MM.1S (cell line): ENCODE measurements at regions not wholly inside any gene's neighbourhood (a gene's known extent, or its start where the extent isn't known, plus 50 kb on each side); places are given as distances from the start of the nearest gene placed in this dataset.

Source experiments
- DNase-seq: peaks from one replicate; pipeline ENCODE4 v3.0.0-alpha.2; 2015
- H2AFZ ChIP-seq: fragments of 300-600 bp; sonication (generic); 2 replicates; pipeline ENCODE4 v1.6.0; 2016; ENCODE audit warnings: antibody characterized with exemption, low read length
- H3F3A ChIP-seq: fragments of 300-600 bp; sonication (generic); 2 replicates; pipeline ENCODE4 v1.6.1; 2016; ENCODE audit warnings: mild to moderate bottlenecking, antibody characterized with exemption, low read length, moderate library complexity, mixed read lengths; ENCODE audit not compliant: insufficient read depth
- H3K27ac ChIP-seq: fragments of 300-600 bp; sonication (generic); 2 replicates; pipeline ENCODE4 v1.5.1; 2016; ENCODE audit warnings: mild to moderate bottlenecking, low read length
- H3K27me3 ChIP-seq: fragments of 300-600 bp; sonication (generic); replicated peaks from 2 replicates; pipeline ENCODE4 v1.6.0; 2016; ENCODE audit warnings: low read length; ENCODE audit not compliant: insufficient read depth
- H3K36me3 ChIP-seq: fragments of 300-600 bp; sonication (generic); replicated peaks from 2 replicates; pipeline ENCODE4 v1.6.1; 2016; ENCODE audit warnings: mild to moderate bottlenecking, low read length, mixed read lengths; ENCODE audit not compliant: insufficient read depth
- H3K4me1 ChIP-seq: fragments of 300-600 bp; sonication (generic); 2 replicates; pipeline ENCODE4 v1.6.1; 2016; ENCODE audit warnings: low read length, mixed read lengths
- H3K4me2 ChIP-seq: fragments of 300-600 bp; sonication (generic); 2 replicates; pipeline ENCODE4 v1.6.0; 2016; ENCODE audit warnings: low read depth, low read length
- H3K4me3 ChIP-seq: fragments of 300-600 bp; sonication (generic); 2 replicates; pipeline ENCODE4 v1.5.1; 2016; ENCODE audit warnings: low read length, mixed read lengths
- H3K79me2 ChIP-seq: fragments of 300-600 bp; sonication (generic); 2 replicates; pipeline ENCODE4 v1.6.1; 2016; ENCODE audit warnings: mixed run types, low read length, mixed read lengths
- H3K9ac ChIP-seq: fragments of 300-600 bp; sonication (generic); 2 replicates; pipeline ENCODE4 v1.6.1; 2016; ENCODE audit warnings: low read length, mixed read lengths
- H3K9me2 ChIP-seq: fragments of 300-600 bp; sonication (generic); replicated peaks from 2 replicates; pipeline ENCODE4 v1.6.1; 2016; ENCODE audit warnings: mild to moderate bottlenecking, low read length, mixed read lengths; ENCODE audit not compliant: insufficient read depth
- H3K9me3 ChIP-seq: fragments of 300-600 bp; sonication (generic); replicated peaks from 2 replicates; pipeline ENCODE4 v1.6.1; 2016; ENCODE audit warnings: mild to moderate bottlenecking, low read length, mixed read lengths; ENCODE audit not compliant: insufficient read depth
- H4K20me1 ChIP-seq: fragments of 300-600 bp; sonication (generic); 2 replicates; pipeline ENCODE4 v1.6.1; 2016; ENCODE audit warnings: mild to moderate bottlenecking, low read length, moderate library complexity, mixed read lengths; ENCODE audit not compliant: insufficient read depth
- EZH2 ChIP-seq: fragments of 300-600 bp; sonication (generic); optimal IDR thresholded peaks from 2 replicates; pipeline ENCODE3; 2017; ENCODE audit warnings: low read depth, mild to moderate bottlenecking, antibody characterized with exemption, low read length, mixed read lengths
- EZH2phosphoT487 ChIP-seq: fragments of 300-600 bp; sonication (generic); IDR thresholded peaks from 2 replicates; pipeline ENCODE4 v1.6.1; 2018; ENCODE audit warnings: antibody characterized with exemption, low read length
- TF ChIP-seq, protein P1 (sequence below): fragments of 300-600 bp; sonication (generic); IDR thresholded peaks from 2 replicates; pipeline ENCODE4 v1.5.1; 2016; ENCODE audit warnings: antibody characterized with exemption, low read length, mixed read lengths

DNA sequence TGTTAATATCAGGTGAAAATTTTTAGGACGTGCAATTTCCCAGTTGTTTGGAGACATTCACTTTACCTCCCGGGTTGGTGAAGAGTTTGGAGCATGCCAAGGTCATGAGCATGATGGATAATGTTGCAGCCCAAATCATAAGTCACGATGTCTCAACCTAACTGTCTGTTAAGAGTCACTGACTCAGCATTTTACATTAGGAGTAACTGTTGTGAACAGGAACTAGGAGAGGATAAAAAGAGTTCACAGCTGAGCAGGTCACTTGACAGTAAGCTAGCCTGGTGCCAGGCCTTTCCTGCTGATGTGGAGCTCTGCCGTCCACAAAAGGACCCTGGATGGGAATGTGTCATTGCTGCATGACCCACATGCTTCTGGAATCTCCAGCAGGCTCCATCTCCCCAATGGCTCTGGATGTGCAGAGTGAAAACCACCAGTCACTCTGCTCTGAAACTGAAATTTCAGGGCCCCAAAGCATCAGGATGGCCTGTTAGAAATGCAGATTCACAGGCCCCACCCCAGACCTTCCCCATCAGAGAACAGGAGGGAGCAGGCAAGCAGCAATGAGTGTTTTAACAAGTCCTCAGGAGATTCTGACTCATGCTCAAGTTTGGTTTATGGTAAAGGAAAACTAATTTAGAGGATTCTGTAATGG is 371.6 kb upstream of the MAF start:
- no peaks in the 10 kb centered on the region for H3K27me3 ChIP-seq
- no peak overlapping the region for H2AFZ ChIP-seq

DNA sequence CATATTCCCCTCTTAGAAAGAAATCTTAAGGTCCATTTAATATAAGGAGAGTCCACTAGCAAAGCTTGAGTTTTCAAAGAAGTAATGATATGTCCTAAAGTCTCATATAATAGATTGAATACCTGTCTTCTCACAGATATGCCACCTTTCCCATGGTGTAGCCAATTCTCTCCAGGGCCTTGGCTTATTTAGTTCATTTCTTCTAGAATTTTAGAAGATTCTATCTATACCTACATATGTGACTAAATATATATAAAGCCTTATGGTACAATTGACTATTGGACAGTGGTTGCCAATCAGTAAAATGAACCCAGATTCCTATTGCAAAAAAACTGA is 370.7 kb upstream of the MAF start:
- H3K4me3 ChIP-seq: no peak overlapping the region
- no peaks in the 10 kb centered on the region for H3F3A ChIP-seq
- H3K9ac ChIP-seq: no peak overlapping the region
- H3K9me3 ChIP-seq: no peaks in the 10 kb centered on the region
- no peak for TF ChIP-seq EZH2phosphoT487
- TF ChIP-seq EZH2: no peak
- TF ChIP-seq, protein P1, sequence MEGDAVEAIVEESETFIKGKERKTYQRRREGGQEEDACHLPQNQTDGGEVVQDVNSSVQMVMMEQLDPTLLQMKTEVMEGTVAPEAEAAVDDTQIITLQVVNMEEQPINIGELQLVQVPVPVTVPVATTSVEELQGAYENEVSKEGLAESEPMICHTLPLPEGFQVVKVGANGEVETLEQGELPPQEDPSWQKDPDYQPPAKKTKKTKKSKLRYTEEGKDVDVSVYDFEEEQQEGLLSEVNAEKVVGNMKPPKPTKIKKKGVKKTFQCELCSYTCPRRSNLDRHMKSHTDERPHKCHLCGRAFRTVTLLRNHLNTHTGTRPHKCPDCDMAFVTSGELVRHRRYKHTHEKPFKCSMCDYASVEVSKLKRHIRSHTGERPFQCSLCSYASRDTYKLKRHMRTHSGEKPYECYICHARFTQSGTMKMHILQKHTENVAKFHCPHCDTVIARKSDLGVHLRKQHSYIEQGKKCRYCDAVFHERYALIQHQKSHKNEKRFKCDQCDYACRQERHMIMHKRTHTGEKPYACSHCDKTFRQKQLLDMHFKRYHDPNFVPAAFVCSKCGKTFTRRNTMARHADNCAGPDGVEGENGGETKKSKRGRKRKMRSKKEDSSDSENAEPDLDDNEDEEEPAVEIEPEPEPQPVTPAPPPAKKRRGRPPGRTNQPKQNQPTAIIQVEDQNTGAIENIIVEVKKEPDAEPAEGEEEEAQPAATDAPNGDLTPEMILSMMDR: no peak
- no peak overlapping the region for H3K27ac ChIP-seq
- no peaks in the 10 kb centered on the region for H3K79me2 ChIP-seq
- no peaks in the 10 kb centered on the region for H3K36me3 ChIP-seq
- no peaks in the 10 kb centered on the region for H3K4me1 ChIP-seq
- H4K20me1 ChIP-seq: no peaks in the 10 kb centered on the region
- no peak overlapping the region for H2AFZ ChIP-seq
- no peaks in the 10 kb centered on the region for H3K27me3 ChIP-seq
- DNase-seq: no peak
- H3K9me2 ChIP-seq: no peaks in the 10 kb centered on the region
- no peak overlapping the region for H3K4me2 ChIP-seq

More for the DNA sequence above, 371.6 kb upstream of the MAF start:
- H3K4me1 ChIP-seq: no peaks in the 10 kb centered on the region
- no peak overlapping the region for H3K4me3 ChIP-seq
- H4K20me1 ChIP-seq: no peaks in the 10 kb centered on the region
- no peaks in the 10 kb centered on the region for H3K36me3 ChIP-seq
- H3K27ac ChIP-seq: no peak overlapping the region
- no peak overlapping the region for H3K9ac ChIP-seq
- H3K9me2 ChIP-seq: no peaks in the 10 kb centered on the region
- DNase-seq: no peak
- H3K4me2 ChIP-seq: no peak overlapping the region
- TF ChIP-seq, protein P1: no peak
- TF ChIP-seq EZH2: no peak
- TF ChIP-seq EZH2phosphoT487: no peak
- H3K79me2 ChIP-seq: no peaks in the 10 kb centered on the region
- H3F3A ChIP-seq: no peaks in the 10 kb centered on the region
- no peaks in the 10 kb centered on the region for H3K9me3 ChIP-seq

- Histone ChIP-seq H3K4me2 (no peak overlapping the region), H3K27me3 (no peaks in the 10 kb centered on the region)
Observed at GRCh38 chr16:79970551-79971236, 370.2 kb upstream of the MAF start.

More at GRCh38 chr16:79970551-79971236, 370.2 kb upstream of the MAF start:
- Histone ChIP-seq H3K4me3 (no peak overlapping the region), H3K79me2 (no peaks in the 10 kb centered on the region), H3K9me2 (no peaks in the 10 kb centered on the region), H3F3A (no peaks in the 10 kb centered on the region), H3K9me3 (no peaks in the 10 kb centered on the region), H3K4me1 (no peaks in the 10 kb centered on the region), H3K27ac (no peak overlapping the region), H2AFZ (no peak overlapping the region), H3K36me3 (no peaks in the 10 kb centered on the region), H3K9ac (no peak overlapping the region), H4K20me1 (no peaks in the 10 kb centered on the region)
- TF ChIP-seq, protein P1: no peak
- TF ChIP-seq EZH2 (no peak), EZH2phosphoT487 (no peak)
- no peak for DNase-seq
